D721Med (cell line): ENCODE measurements at regions not wholly inside any gene's neighbourhood (a gene's known extent, or its start where the extent isn't known, plus 50 kb on each side); places are given as distances from the start of the nearest gene placed in this dataset.
A peak's percentile ranks its signal among the peaks of the same experiment; 100 is the strongest.

Experiments used
- DNase-seq: peaks from one replicate; pipeline ENCODE4 v3.0.0; 2011; ENCODE audit warnings: low spot score; ENCODE audit not compliant: insufficient read length
- FAIRE-seq: peaks from 2 replicates; lab custom pipeline; 2011; peaks lifted over from hg19 to GRCh38; lab: Jason Lieb, UNC
- CTCF ChIP-seq: IDR thresholded peaks from 2 replicates; pipeline ENCODE4 v1.5.1; 2012; ENCODE audit warnings: mild to moderate bottlenecking, control low read depth; ENCODE audit not compliant: insufficient read depth; ENCODE audit errors: missing control alignments

GRCh38 chr4:54945838-54946237 is 179.6 kb downstream of the KDR start:
- TF ChIP-seq CTCF, result peak; percentile 5
- FAIRE-seq (no peak), DNase-seq (no peak)

- TF ChIP-seq CTCF, result no peak
- no peak for FAIRE-seq
- DNase-seq, result no peak
Observed at GRCh38 chr4:54942721-54943120, 182.7 kb downstream of the KDR start.

- DNase-seq, result no peak
- TF ChIP-seq CTCF, result no peak
- FAIRE-seq, result no peak
Observed at GRCh38 chr4:54941994-54942552, 183.3 kb downstream of the KDR start.

- FAIRE-seq, result no peak
- no peak for TF ChIP-seq CTCF
- DNase-seq, result no peak
Observed at GRCh38 chr4:54940996-54941865, 184.2 kb downstream of the KDR start.

GRCh38 chr4:54937501-54937900 is 187.9 kb downstream of the KDR start:
- FAIRE-seq, result no peak

GRCh38 chr4:54933579-54933978 is 191.8 kb downstream of the KDR start:
- DNase-seq (no peak), FAIRE-seq (no peak)
- TF ChIP-seq CTCF, result no peak

More at GRCh38 chr4:54937501-54937900, 187.9 kb downstream of the KDR start:
- DNase-seq, result no peak
- TF ChIP-seq CTCF, result no peak

GRCh38 chr4:54930226-54930625 is 195.2 kb downstream of the KDR start:
- no peak for DNase-seq
- TF ChIP-seq CTCF, result no peak
- FAIRE-seq, result no peak
